MM.1S (cell line): ENCODE measurements at regions not wholly inside any gene's neighbourhood (a gene's known extent, or its start where the extent isn't known, plus 50 kb on each side); places are given as distances from the start of the nearest gene placed in this dataset.

Source experiments
- DNase-seq: peaks from one replicate; pipeline ENCODE4 v3.0.0-alpha.2; 2015
- H2AFZ ChIP-seq: fragments of 300-600 bp; sonication (generic); 2 replicates; pipeline ENCODE4 v1.6.0; 2016; ENCODE audit warnings: antibody characterized with exemption, low read length
- H3F3A ChIP-seq: fragments of 300-600 bp; sonication (generic); 2 replicates; pipeline ENCODE4 v1.6.1; 2016; ENCODE audit warnings: mild to moderate bottlenecking, antibody characterized with exemption, low read length, moderate library complexity, mixed read lengths; ENCODE audit not compliant: insufficient read depth
- H3K27ac ChIP-seq: fragments of 300-600 bp; sonication (generic); 2 replicates; pipeline ENCODE4 v1.5.1; 2016; ENCODE audit warnings: mild to moderate bottlenecking, low read length
- H3K27me3 ChIP-seq: fragments of 300-600 bp; sonication (generic); replicated peaks from 2 replicates; pipeline ENCODE4 v1.6.0; 2016; ENCODE audit warnings: low read length; ENCODE audit not compliant: insufficient read depth
- H3K36me3 ChIP-seq: fragments of 300-600 bp; sonication (generic); replicated peaks from 2 replicates; pipeline ENCODE4 v1.6.1; 2016; ENCODE audit warnings: mild to moderate bottlenecking, low read length, mixed read lengths; ENCODE audit not compliant: insufficient read depth
- H3K4me1 ChIP-seq: fragments of 300-600 bp; sonication (generic); 2 replicates; pipeline ENCODE4 v1.6.1; 2016; ENCODE audit warnings: low read length, mixed read lengths
- H3K4me2 ChIP-seq: fragments of 300-600 bp; sonication (generic); 2 replicates; pipeline ENCODE4 v1.6.0; 2016; ENCODE audit warnings: low read depth, low read length
- H3K4me3 ChIP-seq: fragments of 300-600 bp; sonication (generic); 2 replicates; pipeline ENCODE4 v1.5.1; 2016; ENCODE audit warnings: low read length, mixed read lengths
- H3K79me2 ChIP-seq: fragments of 300-600 bp; sonication (generic); 2 replicates; pipeline ENCODE4 v1.6.1; 2016; ENCODE audit warnings: mixed run types, low read length, mixed read lengths
- H3K9ac ChIP-seq: fragments of 300-600 bp; sonication (generic); 2 replicates; pipeline ENCODE4 v1.6.1; 2016; ENCODE audit warnings: low read length, mixed read lengths
- H3K9me2 ChIP-seq: fragments of 300-600 bp; sonication (generic); replicated peaks from 2 replicates; pipeline ENCODE4 v1.6.1; 2016; ENCODE audit warnings: mild to moderate bottlenecking, low read length, mixed read lengths; ENCODE audit not compliant: insufficient read depth
- H3K9me3 ChIP-seq: fragments of 300-600 bp; sonication (generic); replicated peaks from 2 replicates; pipeline ENCODE4 v1.6.1; 2016; ENCODE audit warnings: mild to moderate bottlenecking, low read length, mixed read lengths; ENCODE audit not compliant: insufficient read depth
- H4K20me1 ChIP-seq: fragments of 300-600 bp; sonication (generic); 2 replicates; pipeline ENCODE4 v1.6.1; 2016; ENCODE audit warnings: mild to moderate bottlenecking, low read length, moderate library complexity, mixed read lengths; ENCODE audit not compliant: insufficient read depth
- CTCF ChIP-seq: fragments of 300-600 bp; sonication (generic); IDR thresholded peaks from 2 replicates; pipeline ENCODE4 v1.5.1; 2016; ENCODE audit warnings: antibody characterized with exemption, low read length, mixed read lengths
- EZH2 ChIP-seq: fragments of 300-600 bp; sonication (generic); optimal IDR thresholded peaks from 2 replicates; pipeline ENCODE3; 2017; ENCODE audit warnings: low read depth, mild to moderate bottlenecking, antibody characterized with exemption, low read length, mixed read lengths
- EZH2phosphoT487 ChIP-seq: fragments of 300-600 bp; sonication (generic); IDR thresholded peaks from 2 replicates; pipeline ENCODE4 v1.6.1; 2018; ENCODE audit warnings: antibody characterized with exemption, low read length

- Histone ChIP-seq H3K9me3 (no peaks in the 10 kb centered on the region), H3K4me2 (no peak overlapping the region), H3F3A (no peaks in the 10 kb centered on the region), H3K9me2 (no peaks in the 10 kb centered on the region), H2AFZ (no peak overlapping the region), H3K4me3 (no peak overlapping the region), H3K79me2 (no peaks in the 10 kb centered on the region), H3K36me3 (no peaks in the 10 kb centered on the region), H3K27ac (no peak overlapping the region), H3K27me3 (no peaks in the 10 kb centered on the region), H3K9ac (no peak overlapping the region), H3K4me1 (peaks cover 13% of the 10 kb centered on the region), H4K20me1 (no peaks in the 10 kb centered on the region)
- DNase-seq: no peak
- TF ChIP-seq CTCF: no peak
- no peak for TF ChIP-seq EZH2phosphoT487
- TF ChIP-seq EZH2: no peak
These were observed 401.7 kb upstream of the VWC2 start for GRCh38 chr7:49371771-49372170.

DNA sequence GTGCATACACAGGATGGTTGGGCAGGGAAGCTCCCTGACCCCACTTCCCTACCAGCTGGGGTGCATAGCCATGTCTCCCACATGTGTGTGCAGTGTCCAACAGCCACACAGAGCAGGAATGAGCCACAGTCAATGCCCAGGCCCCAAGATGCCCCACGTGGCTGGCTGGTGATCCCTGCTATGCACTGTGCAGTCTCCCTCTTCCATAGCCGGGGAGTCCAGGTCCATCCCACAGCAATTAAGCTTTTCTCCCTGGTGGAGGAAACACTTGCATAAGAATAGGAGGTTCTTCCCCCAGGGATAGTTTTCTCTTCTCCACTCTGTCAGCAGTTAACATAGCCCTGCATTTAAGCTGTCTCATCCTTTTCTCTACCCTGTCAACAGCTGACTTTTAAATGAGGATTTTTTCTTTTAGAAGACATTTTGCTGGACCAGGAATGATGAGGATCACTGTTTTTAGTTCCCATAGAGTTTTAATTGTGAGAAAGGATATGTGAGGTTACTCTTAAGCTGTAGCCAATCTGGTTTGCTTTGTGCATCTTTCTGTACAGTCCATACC lies 396.5 kb upstream of the VWC2 start:
- Histone ChIP-seq H3K4me1 (no peaks in the 10 kb centered on the region), H3K36me3 (no peaks in the 10 kb centered on the region), H4K20me1 (no peaks in the 10 kb centered on the region), H3K79me2 (no peaks in the 10 kb centered on the region), H2AFZ (no peak overlapping the region), H3K9ac (no peak overlapping the region), H3K4me2 (no peak overlapping the region), H3K27ac (no peak overlapping the region), H3K9me3 (no peaks in the 10 kb centered on the region), H3K9me2 (no peaks in the 10 kb centered on the region), H3K4me3 (no peak overlapping the region), H3F3A (no peaks in the 10 kb centered on the region), H3K27me3 (no peaks in the 10 kb centered on the region)
- DNase-seq: no peak
- TF ChIP-seq EZH2 (no peak), CTCF (no peak), EZH2phosphoT487 (no peak)

DNA sequence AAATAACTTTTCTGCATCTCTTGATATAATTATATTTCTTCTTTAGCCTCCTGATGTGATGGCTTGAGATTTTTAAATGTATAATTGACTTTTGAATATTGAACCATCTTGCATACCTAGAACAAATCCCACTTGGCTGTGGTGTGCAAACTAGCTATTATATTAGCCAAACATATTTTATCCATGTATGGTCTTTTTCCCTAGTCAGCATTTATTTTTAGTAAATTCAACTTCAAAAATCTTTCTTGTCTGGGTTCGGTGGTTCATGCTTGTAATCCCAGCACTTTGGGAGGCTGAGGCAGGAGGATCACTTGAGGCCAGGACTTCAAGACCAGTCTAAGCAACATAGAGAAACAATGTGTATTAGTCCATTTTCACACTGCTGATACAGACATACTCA lies 386.6 kb upstream of the VWC2 start:
- no peak for DNase-seq
- no peaks in the 10 kb centered on the region for H3K79me2 ChIP-seq
- H3F3A ChIP-seq: no peaks in the 10 kb centered on the region
- H3K4me3 ChIP-seq: no peak overlapping the region
- no peaks in the 10 kb centered on the region for H4K20me1 ChIP-seq
- no peaks in the 10 kb centered on the region for H3K36me3 ChIP-seq
- H3K9me2 ChIP-seq: no peaks in the 10 kb centered on the region
- no peak overlapping the region for H3K27ac ChIP-seq
- no peak overlapping the region for H3K9ac ChIP-seq
- no peaks in the 10 kb centered on the region for H3K27me3 ChIP-seq
- no peak overlapping the region for H2AFZ ChIP-seq
- no peak overlapping the region for H3K4me2 ChIP-seq
- 0 out of 2 replicates have a peak, but pooled peaks cover 6% of the 10 kb centered on the region for H3K4me1 ChIP-seq
- H3K9me3 ChIP-seq: no peaks in the 10 kb centered on the region
- no peak for TF ChIP-seq CTCF
- no peak for TF ChIP-seq EZH2phosphoT487
- no peak for TF ChIP-seq EZH2
